WTC11 (cell line): ENCODE measurements at regions not wholly inside any gene's neighbourhood (a gene's known extent, or its start where the extent isn't known, plus 50 kb on each side); places are given as distances from the start of the nearest gene placed in this dataset.

Experiments
- ATAC-seq: fragments of 200-7000 bp; cut with Tn5 transposase; 2 replicates; pipeline ENCODE4 v1.10.0; 2021; ENCODE audit warnings: mild to moderate bottlenecking, moderate library complexity
- CTCF ChIA-PET: fragments of 300-600 bp; sonication (Branson Sonifier 250); formaldehyde crosslinking; loops from one replicate; lab custom pipeline; 2021; ENCODE audit warnings: antibody characterized with exemption; lab: Charles Lee
- POLR2A ChIA-PET: fragments of 350-600 bp; sonication (Branson Sonifier 250); formaldehyde crosslinking; loops from one replicate; lab custom pipeline; 2021; ENCODE audit warnings: antibody characterized with exemption; lab: Charles Lee
- DNase-seq: peaks from one replicate; pipeline ENCODE4 v3.0.0; 2021; ENCODE audit warnings: low spot score
- H3K27ac Mint-ChIP-seq: 2 replicates; pipeline ENCODE4 v1.8.0; 2021; ENCODE audit warnings: mixed read lengths
- H3K27me3 Mint-ChIP-seq: 2 replicates; pipeline ENCODE4 v1.8.0; 2021; ENCODE audit warnings: low read depth, mild to moderate bottlenecking, moderate library complexity, mixed read lengths
- H3K36me3 Mint-ChIP-seq: 2 replicates; pipeline ENCODE4 v1.8.0; 2021; ENCODE audit warnings: mixed read lengths
- H3K4me1 Mint-ChIP-seq: 2 replicates; pipeline ENCODE4 v1.8.0; 2022; ENCODE audit warnings: mixed read lengths
- H3K4me3 Mint-ChIP-seq: 2 replicates; pipeline ENCODE4 v1.8.0; 2021; ENCODE audit warnings: mild to moderate bottlenecking, moderate library complexity, mixed read lengths
- H3K9me3 Mint-ChIP-seq: 2 replicates; pipeline ENCODE4 v1.8.0; 2021; ENCODE audit warnings: mixed read lengths
- AFF4 ChIP-seq: sonication (generic); formaldehyde crosslinking; IDR thresholded peaks from 2 replicates; pipeline ENCODE4 v1.8.1; 2023; ENCODE audit warnings: mild to moderate bottlenecking, missing genetic modification reagents, borderline replicate concordance
- ATF6 ChIP-seq: sonication (generic); formaldehyde crosslinking; IDR thresholded peaks from 2 replicates; pipeline ENCODE4 v1.8.1; 2023; ENCODE audit warnings: mild to moderate bottlenecking, missing genetic modification reagents
- E2F1 ChIP-seq: sonication (generic); formaldehyde crosslinking; IDR thresholded peaks from 2 replicates; pipeline ENCODE4 v1.8.0; 2022; ENCODE audit warnings: mild to moderate bottlenecking, missing genetic modification reagents
- EMX1 ChIP-seq: fragments of 250-450 bp; sonication (Bioruptor Pico); IDR thresholded peaks from 2 replicates; pipeline ENCODE4 v1.8.0; 2021; ENCODE audit warnings: mild to moderate bottlenecking
- HMGXB4 ChIP-seq: sonication (generic); formaldehyde crosslinking; IDR thresholded peaks from 2 replicates; pipeline ENCODE4 v1.8.1; 2023; ENCODE audit warnings: mild to moderate bottlenecking, moderate library complexity, missing genetic modification reagents
- IRF2 ChIP-seq: sonication (generic); formaldehyde crosslinking; IDR thresholded peaks from 2 replicates; pipeline ENCODE4 v1.8.0; 2022; ENCODE audit warnings: low read depth, missing genetic modification reagents, borderline replicate concordance
- NR3C1 ChIP-seq: sonication (generic); formaldehyde crosslinking; conservative IDR thresholded peaks from 2 replicates; pipeline ENCODE4 v1.8.1; 2023; ENCODE audit warnings: low read depth, mild to moderate bottlenecking, missing genetic modification reagents
- SMAD3 ChIP-seq: sonication (generic); formaldehyde crosslinking; IDR thresholded peaks from 2 replicates; pipeline ENCODE4 v1.8.0; 2022; ENCODE audit warnings: missing genetic modification reagents, mild to moderate bottlenecking, borderline replicate concordance
- SOX15 ChIP-seq: fragments of 250-450 bp; sonication (Bioruptor Pico); IDR thresholded peaks from 2 replicates; pipeline ENCODE4 v1.9.0; 2021; ENCODE audit warnings: mild to moderate bottlenecking
- USF1 ChIP-seq: sonication (generic); formaldehyde crosslinking; IDR thresholded peaks from 2 replicates; pipeline ENCODE4 v1.8.0; 2022; ENCODE audit warnings: mild to moderate bottlenecking, missing genetic modification reagents
- ZNF263 ChIP-seq: sonication (generic); formaldehyde crosslinking; IDR thresholded peaks from 2 replicates; pipeline ENCODE4 v1.8.1; 2022; ENCODE audit warnings: low read depth, mild to moderate bottlenecking, moderate library complexity, missing genetic modification reagents
- ZNF317 ChIP-seq: sonication (generic); formaldehyde crosslinking; IDR thresholded peaks from 2 replicates; pipeline ENCODE4 v1.8.1; 2023; ENCODE audit warnings: low read depth, mild to moderate bottlenecking, moderate library complexity, missing genetic modification reagents, borderline replicate concordance
- ZNF425 ChIP-seq: fragments of 250-450 bp; sonication (Bioruptor Pico); conservative IDR thresholded peaks from 2 replicates; pipeline ENCODE4 v1.9.0; 2021; ENCODE audit warnings: mild to moderate bottlenecking
- ZSCAN18 ChIP-seq: fragments of 250-450 bp; sonication (Bioruptor Pico); IDR thresholded peaks from 2 replicates; pipeline ENCODE4 v2.1.2; 2022; ENCODE audit warnings: mild to moderate bottlenecking, moderate library complexity

GRCh38 chr13:31963631-31964030 is 67.9 kb upstream of the FRY start:
- TF ChIP-seq ZNF263 (CRISPR knock-in tag), result no peak
- no peak for TF ChIP-seq AFF4 (CRISPR knock-in tag)
- no peak for TF ChIP-seq EMX1
- no peak for TF ChIP-seq NR3C1 (CRISPR knock-in tag)
- no peak for TF ChIP-seq USF1 (CRISPR knock-in tag)
- no peak for TF ChIP-seq SOX15 (CRISPR knock-in tag)
- no peak for TF ChIP-seq E2F1 (CRISPR knock-in tag)
- TF ChIP-seq ATF6 (CRISPR knock-in tag), result no peak
- TF ChIP-seq ZNF317, result no peak
- TF ChIP-seq SMAD3, result no peak
- TF ChIP-seq ZSCAN18 (CRISPR knock-in tag), result no peak
- no peak for TF ChIP-seq IRF2
- no peak for TF ChIP-seq HMGXB4 (CRISPR knock-in tag)
- no peak for TF ChIP-seq ZNF425
- Mint-ChIP-seq H3K4me1 (no peaks in the 10 kb centered on the region), H3K36me3 (peaks cover 11% of the 10 kb centered on the region), H3K27ac (no peak overlapping the region), H3K9me3 (peaks cover 19% of the 10 kb centered on the region), H3K4me3 (no peak overlapping the region), H3K27me3 (no peaks in the 10 kb centered on the region)
- no peak for DNase-seq
- POLR2A ChIA-PET, result no interaction called here
- ATAC-seq, result no peak
- CTCF ChIA-PET, result no interaction called here
